Suprapubic skin (tissue), 4 donors: ENCODE measurements at regions not wholly inside any gene's neighbourhood (a gene's known extent, or its start where the extent isn't known, plus 50 kb on each side); places are given as distances from the start of the nearest gene placed in this dataset.

Source experiments
- DNase-seq, 2 donors: peaks; one replicate each; pipeline ENCODE4 v3.0.0-alpha.2; 2019; ENCODE audit warnings: low spot score in 2 of 2
- H3K27ac ChIP-seq: fragments of 200-600 bp; sonication (generic); one replicate; pipeline ENCODE4 v1.5.1; 2019
- H3K27me3 ChIP-seq: fragments of 200-600 bp; sonication (generic); one replicate; pipeline ENCODE4 v1.5.1; 2019
- H3K36me3 ChIP-seq: fragments of 200-600 bp; sonication (generic); one replicate; pipeline ENCODE4 v1.5.1; 2019
- H3K4me1 ChIP-seq: fragments of 200-600 bp; sonication (generic); one replicate; pipeline ENCODE4 v1.5.1; 2019
- H3K4me3 ChIP-seq: fragments of 200-600 bp; sonication (generic); one replicate; pipeline ENCODE4 v1.5.1; 2019; ENCODE audit warnings: mild to moderate bottlenecking
- H3K9me3 ChIP-seq: fragments of 200-600 bp; sonication (generic); one replicate; pipeline ENCODE4 v1.5.1; 2019
- EP300 ChIP-seq: sonication (generic); formaldehyde crosslinking; IDR thresholded peaks from one replicate; pipeline ENCODE4 v1.6.1; 2017; ENCODE audit warnings: antibody characterized with exemption
- POLR2A ChIP-seq, 2 donors: fragments of 450-650 bp; IDR thresholded peaks; one replicate each; pipeline ENCODE4 v1.6.1; 2017; ENCODE audit warnings: antibody characterized with exemption in 2 of 2, mild to moderate bottlenecking in 2 of 2, moderate library complexity in 2 of 2
- POLR2AphosphoS5 ChIP-seq, 3 donors: sonication (generic); formaldehyde crosslinking; IDR thresholded peaks; one replicate each; pipeline ENCODE4 v1.6.1; 2017; ENCODE audit warnings: antibody characterized with exemption in 3 of 3
- WGBS: methylation state at CpG from one replicate; pipeline ENCODE4 v1.1.5; 2018; 5-methylcytosine and 5-hydroxymethylcytosine counted together
- TF ChIP-seq, protein P1 (sequence below), 2 donors: fragments of 200-600 bp in 1 of 2; fragments of 450-650 bp in 1 of 2; sonication (generic) in 1 of 2; IDR thresholded peaks; one replicate each; pipeline ENCODE4 v1.5.1; 2016 to 2019; ENCODE audit warnings: antibody characterized with exemption in 2 of 2, mild to moderate bottlenecking in 1 of 2, moderate library complexity in 1 of 2

DNA sequence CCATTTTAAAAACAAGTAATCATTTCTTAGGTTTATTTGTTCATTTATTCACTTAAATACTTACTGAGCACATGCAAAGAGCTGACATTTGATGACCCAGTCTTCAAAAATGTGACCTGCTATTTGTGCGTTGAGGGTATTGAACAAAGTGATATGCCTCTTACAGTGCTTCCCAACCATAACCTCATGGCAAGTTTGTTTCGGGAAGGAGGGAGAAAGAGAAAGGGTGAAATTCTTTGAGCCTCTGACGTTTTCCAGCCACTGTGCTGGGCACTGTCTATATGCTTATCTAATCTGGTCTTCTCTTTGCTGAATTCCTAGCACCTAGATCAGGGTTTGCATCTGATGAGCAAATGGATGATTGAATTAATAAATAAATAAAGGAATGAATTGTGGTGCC lies 479.1 kb downstream of the HAPSTR1 start:
- TF ChIP-seq EP300 = no peak
- TF ChIP-seq, protein P1, sequence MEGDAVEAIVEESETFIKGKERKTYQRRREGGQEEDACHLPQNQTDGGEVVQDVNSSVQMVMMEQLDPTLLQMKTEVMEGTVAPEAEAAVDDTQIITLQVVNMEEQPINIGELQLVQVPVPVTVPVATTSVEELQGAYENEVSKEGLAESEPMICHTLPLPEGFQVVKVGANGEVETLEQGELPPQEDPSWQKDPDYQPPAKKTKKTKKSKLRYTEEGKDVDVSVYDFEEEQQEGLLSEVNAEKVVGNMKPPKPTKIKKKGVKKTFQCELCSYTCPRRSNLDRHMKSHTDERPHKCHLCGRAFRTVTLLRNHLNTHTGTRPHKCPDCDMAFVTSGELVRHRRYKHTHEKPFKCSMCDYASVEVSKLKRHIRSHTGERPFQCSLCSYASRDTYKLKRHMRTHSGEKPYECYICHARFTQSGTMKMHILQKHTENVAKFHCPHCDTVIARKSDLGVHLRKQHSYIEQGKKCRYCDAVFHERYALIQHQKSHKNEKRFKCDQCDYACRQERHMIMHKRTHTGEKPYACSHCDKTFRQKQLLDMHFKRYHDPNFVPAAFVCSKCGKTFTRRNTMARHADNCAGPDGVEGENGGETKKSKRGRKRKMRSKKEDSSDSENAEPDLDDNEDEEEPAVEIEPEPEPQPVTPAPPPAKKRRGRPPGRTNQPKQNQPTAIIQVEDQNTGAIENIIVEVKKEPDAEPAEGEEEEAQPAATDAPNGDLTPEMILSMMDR (IDR thresholded peaks at IDR 0.05) = no peak
- no peak for TF ChIP-seq POLR2A (IDR thresholded peaks at IDR 0.05)
- TF ChIP-seq POLR2AphosphoS5 (IDR thresholded peaks at IDR 0.05) = no peak
- Histone ChIP-seq H3K27me3 (no peaks in the 10 kb centered on the region), H3K4me1 (no peaks in the 10 kb centered on the region), H3K9me3 (no peaks in the 10 kb centered on the region), H3K27ac (no peak overlapping the region), H3K36me3 (no peaks in the 10 kb centered on the region), H3K4me3 (no peak overlapping the region)
- WGBS = 55% methylated on average over 3 of the region's 3 CpGs
- no peak for DNase-seq

DNA sequence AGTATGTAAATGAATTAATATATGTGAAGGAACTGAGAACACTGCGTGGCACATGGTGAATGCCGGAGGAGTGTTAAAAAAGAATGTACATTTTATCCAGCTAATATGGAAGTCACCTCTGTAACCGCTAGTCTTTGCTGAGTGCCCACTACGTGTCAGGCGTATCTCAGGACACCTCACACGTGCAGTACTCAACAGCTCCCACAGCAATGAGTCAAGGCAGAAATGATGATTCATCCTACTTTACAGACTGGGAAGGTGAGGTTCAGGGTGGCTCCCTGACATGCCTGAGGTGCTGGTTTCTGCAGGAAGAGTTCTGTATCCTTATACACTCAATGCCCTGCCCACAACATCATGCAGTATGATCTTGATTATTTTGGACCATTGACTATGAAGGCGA lies 487.0 kb downstream of the HAPSTR1 start:
- no peak overlapping the region for H3K4me3 ChIP-seq

DNA sequence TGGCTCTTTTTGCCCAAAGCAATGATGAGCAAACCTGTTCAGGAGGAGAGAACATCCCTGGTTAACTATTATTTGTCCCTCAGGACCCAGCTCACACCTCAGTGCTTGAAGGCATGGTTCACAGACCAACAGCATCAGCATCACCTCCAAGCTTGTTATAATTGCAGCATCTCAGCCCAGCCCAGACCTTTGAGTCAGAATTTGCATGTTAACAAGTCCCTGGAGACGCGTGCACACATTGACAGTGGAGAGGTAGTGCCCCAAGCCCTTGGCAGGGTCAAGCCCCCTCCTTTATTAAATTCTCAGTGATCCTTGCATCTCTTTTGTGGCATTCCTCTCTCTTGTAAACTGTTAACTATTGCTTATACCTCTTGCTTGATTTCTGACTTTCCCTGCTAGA lies 488.6 kb downstream of the HAPSTR1 start:
- H3K4me1 ChIP-seq = no peaks in the 10 kb centered on the region
- no peaks in the 10 kb centered on the region for H3K9me3 ChIP-seq
- no peaks in the 10 kb centered on the region for H3K27me3 ChIP-seq
- H3K4me3 ChIP-seq = no peak overlapping the region
- 88% methylated on average over 2 of the region's 2 CpGs for WGBS
- H3K36me3 ChIP-seq = no peaks in the 10 kb centered on the region
- DNase-seq = no peak
- TF ChIP-seq POLR2A (IDR thresholded peaks at IDR 0.05) (no peak), POLR2AphosphoS5 (IDR thresholded peaks at IDR 0.05) (no peak), EP300 (no peak)
- TF ChIP-seq, protein P1 (IDR thresholded peaks at IDR 0.05) = no peak
- H3K27ac ChIP-seq = no peak overlapping the region

More for the DNA sequence above, 487.0 kb downstream of the HAPSTR1 start:
- Histone ChIP-seq H3K36me3 (no peaks in the 10 kb centered on the region), H3K9me3 (no peaks in the 10 kb centered on the region), H3K27me3 (no peaks in the 10 kb centered on the region), H3K27ac (no peak overlapping the region), H3K4me1 (no peaks in the 10 kb centered on the region)
- WGBS = 83% methylated on average over 7 of the region's 7 CpGs
- no peak for TF ChIP-seq POLR2AphosphoS5 (IDR thresholded peaks at IDR 0.05)
- no peak for TF ChIP-seq POLR2A (IDR thresholded peaks at IDR 0.05)
- no peak for DNase-seq

DNA sequence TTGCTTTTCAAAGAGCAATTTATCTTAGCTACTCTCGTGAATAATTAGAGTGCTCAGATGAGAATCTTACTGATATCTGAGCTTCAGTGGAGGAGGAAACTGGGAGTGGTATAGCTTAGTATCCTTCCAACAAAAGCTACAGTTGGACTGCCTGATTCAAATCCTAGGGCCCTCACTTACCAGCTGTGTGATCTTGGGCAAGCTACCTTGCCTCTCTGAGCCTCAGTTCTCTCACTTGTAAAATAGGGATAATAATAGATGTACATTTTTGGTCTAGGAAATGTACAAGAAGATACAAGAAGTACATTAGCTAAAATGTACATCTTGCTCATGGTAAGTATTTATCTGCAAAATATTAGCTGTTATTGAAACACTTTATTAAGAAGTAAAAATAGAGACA lies 502.0 kb downstream of the HAPSTR1 start:
- peaks cover 5% of the 10 kb centered on the region for H3K27me3 ChIP-seq
- H3K36me3 ChIP-seq = no peaks in the 10 kb centered on the region
- TF ChIP-seq POLR2AphosphoS5 (IDR thresholded peaks at IDR 0.05) = no peak
- no peak for TF ChIP-seq POLR2A (IDR thresholded peaks at IDR 0.05)
- TF ChIP-seq, protein P1 (IDR thresholded peaks at IDR 0.05) = no peak
- TF ChIP-seq EP300 = no peak
- no peak overlapping the region for H3K27ac ChIP-seq
- H3K4me1 ChIP-seq = no peaks in the 10 kb centered on the region
- no peak overlapping the region for H3K4me3 ChIP-seq
- DNase-seq = no peak
- 42% methylated on average over 1 of the region's 1 CpG for WGBS
- H3K9me3 ChIP-seq = no peaks in the 10 kb centered on the region

DNA sequence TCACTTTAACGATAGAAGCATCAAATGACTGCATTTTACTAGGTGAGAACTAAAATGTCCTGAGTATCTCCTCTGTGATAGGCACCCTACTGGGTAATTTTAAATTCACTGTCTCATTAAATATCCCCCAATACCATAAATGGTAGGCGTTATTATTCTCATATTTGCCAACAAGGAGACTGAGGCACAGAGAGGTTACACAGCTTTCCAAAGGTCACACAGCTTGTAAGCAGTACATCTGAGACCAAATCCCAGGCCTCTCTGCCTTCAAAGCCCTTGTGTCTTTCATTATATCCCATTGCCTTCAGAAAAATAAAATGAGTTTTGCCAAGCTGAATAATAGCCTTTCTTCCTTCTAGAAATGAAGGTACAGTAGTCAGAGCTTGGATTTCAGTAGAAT lies 502.6 kb downstream of the HAPSTR1 start:
- H3K36me3 ChIP-seq = no peaks in the 10 kb centered on the region
- no peaks in the 10 kb centered on the region for H3K9me3 ChIP-seq
- no peaks in the 10 kb centered on the region for H3K4me1 ChIP-seq
- TF ChIP-seq, protein P1 (IDR thresholded peaks at IDR 0.05) = no peak
- TF ChIP-seq EP300 = no peak
- TF ChIP-seq POLR2AphosphoS5 (IDR thresholded peaks at IDR 0.05) = no peak
- TF ChIP-seq POLR2A (IDR thresholded peaks at IDR 0.05) = no peak
- peaks cover 5% of the 10 kb centered on the region for H3K27me3 ChIP-seq
- no peak overlapping the region for H3K27ac ChIP-seq
- H3K4me3 ChIP-seq = no peak overlapping the region
- DNase-seq = no peak
- 85% methylated on average over 2 of the region's 2 CpGs for WGBS

DNA sequence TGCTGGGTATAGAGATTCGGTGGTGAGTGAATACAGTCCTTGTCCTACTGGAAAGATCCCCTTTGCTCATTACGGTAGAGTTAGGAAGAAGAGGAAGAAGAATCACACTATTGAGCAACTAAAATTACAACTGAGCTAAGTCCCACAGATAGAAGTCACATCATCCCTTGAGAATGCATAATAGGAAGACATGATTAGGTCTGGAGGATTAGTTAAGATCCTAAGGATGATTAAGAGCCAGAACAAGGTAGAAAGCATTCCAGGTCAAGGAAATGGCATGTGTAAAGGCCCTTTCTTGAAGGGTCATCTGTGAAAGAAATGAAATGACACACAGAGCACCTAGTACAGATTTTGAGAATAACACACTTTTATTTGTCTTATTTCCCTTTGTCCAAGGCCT lies 503.5 kb downstream of the HAPSTR1 start:
- WGBS = 75% methylated on average over 2 of the region's 2 CpGs
- TF ChIP-seq, protein P1 (IDR thresholded peaks at IDR 0.05) = no peak
- TF ChIP-seq EP300 (no peak), POLR2A (IDR thresholded peaks at IDR 0.05) (no peak), POLR2AphosphoS5 (IDR thresholded peaks at IDR 0.05) (no peak)
- H3K36me3 ChIP-seq = no peaks in the 10 kb centered on the region
- H3K27ac ChIP-seq = no peak overlapping the region
- H3K4me1 ChIP-seq = no peaks in the 10 kb centered on the region
- no peaks in the 10 kb centered on the region for H3K9me3 ChIP-seq
- H3K4me3 ChIP-seq = no peak overlapping the region
- no peak for DNase-seq
- H3K27me3 ChIP-seq = peaks cover 5% of the 10 kb centered on the region
